Endothelial cell of umbilical vein (primary cell): ENCODE measurements at regions not wholly inside any gene's neighbourhood (a gene's known extent, or its start where the extent isn't known, plus 50 kb on each side); places are given as distances from the start of the nearest gene placed in this dataset.

Experiments
- BruUV-seq: library from RNA; stranded (reverse); fragments of 400-500 nt; replicated peaks from 2 replicates; lab custom pipeline; 2021; lab: Mats Ljungman, UMichigan
- CTCF ChIA-PET: fragments of 300-600, 350-600 bp; sonication (Branson Sonifier 250); formaldehyde crosslinking; loops from one replicate; lab custom pipeline; 2021; ENCODE audit warnings: antibody characterized with exemption, inconsistent platforms; lab: Charles Lee
- POLR2A ChIA-PET: fragments of 300-600, 350-600 bp; sonication (Branson Sonifier 250); formaldehyde crosslinking; loops from one replicate; lab custom pipeline; 2021; ENCODE audit warnings: antibody characterized with exemption, inconsistent platforms; lab: Charles Lee
- DNase-seq: peaks from one replicate; pipeline ENCODE4 v3.0.0-alpha.2; 2011; ENCODE audit warnings: low read depth, low spot score
- FAIRE-seq: peaks from 2 replicates; lab custom pipeline; 2011; peaks lifted over from hg19 to GRCh38; lab: Jason Lieb, UNC
- H2AFZ ChIP-seq: 2 replicates; pipeline ENCODE4 v1.6.0; 2012; ENCODE audit warnings: low read depth, low read length, control low read depth, inconsistent platforms
- H3K27ac ChIP-seq: 2 replicates; pipeline ENCODE4 v1.5.1; 2011; ENCODE audit warnings: low read depth, mild to moderate bottlenecking, control low read depth, low read length, moderate library complexity; ENCODE audit not compliant: insufficient read depth
- H3K27me3 ChIP-seq, 2 experiments: 2 replicates each; pipeline versions ENCODE4 v1.6.0 to v1.6.1; 2011; ENCODE audit warnings: low read length in 2 of 2, mixed read lengths in 1 of 2; ENCODE audit not compliant: control insufficient read depth in 2 of 2, insufficient read depth in 2 of 2
- H3K36me3 ChIP-seq, 2 experiments: 2 replicates in 1 of 2; 3 replicates in 1 of 2; pipeline ENCODE4 v1.5.1; 2011; ENCODE audit warnings: low read length in 2 of 2, mild to moderate bottlenecking in 1 of 2, moderate library complexity in 1 of 2; ENCODE audit not compliant: control insufficient read depth in 2 of 2, insufficient read depth in 2 of 2; ENCODE audit errors: extremely low read depth in 1 of 2
- H3K4me1 ChIP-seq: 3 replicates; pipeline ENCODE4 v1.5.1; 2011; ENCODE audit warnings: mild to moderate bottlenecking, low read length; ENCODE audit not compliant: control insufficient read depth, insufficient read depth; ENCODE audit errors: extremely low read depth
- H3K4me2 ChIP-seq: 2 replicates; pipeline ENCODE4 v1.6.1; 2011; ENCODE audit warnings: low read length, control low read depth, mixed read lengths; ENCODE audit not compliant: insufficient read depth
- H3K4me3 ChIP-seq, 3 experiments: fragments of 200-600 bp in 1 of 3; sonication (generic), shearing (Covaris generic) in 1 of 3; replicated peaks in 1 of 3; 2 replicates each; pipeline ENCODE4 v1.5.1; 2011 to 2016; ENCODE audit warnings: control low read depth in 3 of 3, low read length in 3 of 3, mild to moderate bottlenecking in 2 of 3, inconsistent platforms in 1 of 3, low read depth in 1 of 3, moderate library complexity in 1 of 3; ENCODE audit not compliant: insufficient read depth in 1 of 3
- H3K79me2 ChIP-seq: 2 replicates; pipeline ENCODE4 v1.6.0; 2012; ENCODE audit warnings: low read length, inconsistent platforms; ENCODE audit not compliant: control insufficient read depth, insufficient read depth
- H3K9ac ChIP-seq: replicated peaks from 2 replicates; pipeline ENCODE3; 2011; ENCODE audit warnings: low read length, control low read depth; ENCODE audit not compliant: insufficient read depth; ENCODE audit errors: extremely low read depth
- H3K9me1 ChIP-seq: replicated peaks from 3 replicates; pipeline ENCODE4 v1.6.0; 2011; ENCODE audit warnings: mild to moderate bottlenecking, low read length; ENCODE audit not compliant: control insufficient read depth, insufficient read depth; ENCODE audit errors: extremely low read depth
- H3K9me3 ChIP-seq: replicated peaks from 2 replicates; pipeline ENCODE4 v1.5.1; 2012; ENCODE audit warnings: low read length, inconsistent platforms; ENCODE audit not compliant: control insufficient read depth, insufficient read depth
- H4K20me1 ChIP-seq: replicated peaks from 2 replicates; pipeline ENCODE3; 2011; ENCODE audit warnings: mild to moderate bottlenecking, low read length; ENCODE audit not compliant: control insufficient read depth, insufficient read depth; ENCODE audit errors: extremely low read depth
- EZH2 ChIP-seq: IDR thresholded peaks from 2 replicates; pipeline ENCODE4 v1.6.1; 2012; ENCODE audit warnings: borderline replicate concordance, low read depth, mild to moderate bottlenecking, moderate library complexity, low read length, inconsistent platforms; ENCODE audit not compliant: severe bottlenecking
- FOS ChIP-seq: IDR thresholded peaks from 2 replicates; pipeline ENCODE4 v1.6.1; 2011; ENCODE audit warnings: mild to moderate bottlenecking, low read length, moderate library complexity, borderline replicate concordance; ENCODE audit not compliant: insufficient read depth
- GATA2 ChIP-seq: IDR thresholded peaks from 2 replicates; pipeline ENCODE4 v1.7.0; 2011; ENCODE audit warnings: low read depth, mild to moderate bottlenecking, moderate library complexity, mixed read lengths, low read length; ENCODE audit not compliant: insufficient read length, insufficient read depth
- JUN ChIP-seq: IDR thresholded peaks from 2 replicates; pipeline ENCODE4 v1.6.1; 2011; ENCODE audit warnings: borderline replicate concordance, low read depth; ENCODE audit not compliant: insufficient read length, insufficient read depth
- MYC ChIP-seq: IDR thresholded peaks from one replicate; pipeline ENCODE4 v1.6.1; 2011; ENCODE audit warnings: mild to moderate bottlenecking, low read depth, low read length
- POLR2A ChIP-seq: IDR thresholded peaks from 2 replicates; pipeline ENCODE4 v1.6.1; 2012; ENCODE audit warnings: low read depth, mild to moderate bottlenecking, control low read depth, low read length
- POLR2AphosphoS5 ChIP-seq: IDR thresholded peaks from 2 replicates; pipeline ENCODE4 v1.6.1; 2012; ENCODE audit warnings: low read depth, mild to moderate bottlenecking, control low read depth, low read length, moderate library complexity; ENCODE audit not compliant: insufficient read depth
- dilution Hi-C: fragments of 300-500 bp; cut with MboI; formaldehyde crosslinking; loops from one replicate; pipeline ENCODE4 v1.15.0; 2019; ENCODE audit warnings: low sequenced_read_pairs; ENCODE audit not compliant: extremely low pct_ligation_motif_present
- intact Hi-C: fragments of 100-400 bp; cut with micrococcal nuclease; formaldehyde crosslinking; loops from one replicate; pipeline ENCODE4 v1.10.0; 2022
- TF ChIP-seq, protein P1 (sequence below): IDR thresholded peaks from 2 replicates; pipeline ENCODE4 v1.6.1; 2011; ENCODE audit not compliant: insufficient read depth, insufficient read length
- TF ChIP-seq, protein P2 (sequence below), 2 donors: IDR thresholded peaks; 1 replicate in 1 of 2; 2 replicates in 1 of 2; pipeline ENCODE4 v1.5.1; 2011; ENCODE audit warnings: low read length in 2 of 2, mild to moderate bottlenecking in 2 of 2, moderate library complexity in 2 of 2, control low read depth in 1 of 2, inconsistent platforms in 1 of 2, low read depth in 1 of 2; ENCODE audit not compliant: insufficient read depth in 1 of 2; ENCODE audit errors: extremely low read depth in 1 of 2

GRCh38 chr12:111251058-111251730 is 117.7 kb downstream of the PHETA1 start:
- no peak overlapping the region for H3K27ac ChIP-seq
- no peaks in the 10 kb centered on the region for H3K27me3 ChIP-seq
- H3K36me3 ChIP-seq: no peaks in the 10 kb centered on the region
- BruUV-seq: no TSS peak
- TF ChIP-seq FOS (no peak), GATA2 (no peak), JUN (no peak), POLR2AphosphoS5 (no peak), MYC (no peak), POLR2A (no peak), EZH2 (no peak)
- TF ChIP-seq, protein P1, sequence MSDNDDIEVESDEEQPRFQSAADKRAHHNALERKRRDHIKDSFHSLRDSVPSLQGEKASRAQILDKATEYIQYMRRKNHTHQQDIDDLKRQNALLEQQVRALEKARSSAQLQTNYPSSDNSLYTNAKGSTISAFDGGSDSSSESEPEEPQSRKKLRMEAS: no peak
- TF ChIP-seq, protein P2, sequence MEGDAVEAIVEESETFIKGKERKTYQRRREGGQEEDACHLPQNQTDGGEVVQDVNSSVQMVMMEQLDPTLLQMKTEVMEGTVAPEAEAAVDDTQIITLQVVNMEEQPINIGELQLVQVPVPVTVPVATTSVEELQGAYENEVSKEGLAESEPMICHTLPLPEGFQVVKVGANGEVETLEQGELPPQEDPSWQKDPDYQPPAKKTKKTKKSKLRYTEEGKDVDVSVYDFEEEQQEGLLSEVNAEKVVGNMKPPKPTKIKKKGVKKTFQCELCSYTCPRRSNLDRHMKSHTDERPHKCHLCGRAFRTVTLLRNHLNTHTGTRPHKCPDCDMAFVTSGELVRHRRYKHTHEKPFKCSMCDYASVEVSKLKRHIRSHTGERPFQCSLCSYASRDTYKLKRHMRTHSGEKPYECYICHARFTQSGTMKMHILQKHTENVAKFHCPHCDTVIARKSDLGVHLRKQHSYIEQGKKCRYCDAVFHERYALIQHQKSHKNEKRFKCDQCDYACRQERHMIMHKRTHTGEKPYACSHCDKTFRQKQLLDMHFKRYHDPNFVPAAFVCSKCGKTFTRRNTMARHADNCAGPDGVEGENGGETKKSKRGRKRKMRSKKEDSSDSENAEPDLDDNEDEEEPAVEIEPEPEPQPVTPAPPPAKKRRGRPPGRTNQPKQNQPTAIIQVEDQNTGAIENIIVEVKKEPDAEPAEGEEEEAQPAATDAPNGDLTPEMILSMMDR (IDR thresholded peaks at IDR 0.05; ENCODE audit: extremely low read depth in 1 of 2, insufficient read depth in 1 of 2, low read depth in 1 of 2, low read length in 2 of 2): no peak
- H3K4me2 ChIP-seq: no peak overlapping the region
- intact Hi-C loops: no loop called here
- H3K9me1 ChIP-seq: no peaks in the 10 kb centered on the region
- H3K4me1 ChIP-seq: no peaks in the 10 kb centered on the region
- H3K79me2 ChIP-seq: no peaks in the 10 kb centered on the region
- no peaks in the 10 kb centered on the region for H3K9me3 ChIP-seq
- DNase-seq: no peak
- POLR2A ChIA-PET: no interaction called here
- no peak overlapping the region for H2AFZ ChIP-seq
- dilution Hi-C loops: no loop called here
- no peak overlapping the region for H3K4me3 ChIP-seq
- no peak overlapping the region for H3K9ac ChIP-seq
- no peaks in the 10 kb centered on the region for H4K20me1 ChIP-seq
- no peak for FAIRE-seq
- CTCF ChIA-PET: no interaction called here
